Activated CD4-positive, alpha-beta T cell treated with anti-CD3 and anti-CD28 coated beads for 24 hours (primary cell): ENCODE measurements at regions not wholly inside any gene's neighbourhood (a gene's known extent, or its start where the extent isn't known, plus 50 kb on each side); places are given as distances from the start of the nearest gene placed in this dataset.

Experiments
- DNase-seq, 2 donors: peaks; one replicate each; pipeline ENCODE4 v3.0.0-alpha.2; 2020; ENCODE audit warnings: low read depth in 2 of 2

- no peak for DNase-seq
These were observed 151.3 kb downstream of the GAS1 start for GRCh38 chr9:86795823-86796553.

GRCh38 chr9:86795047-86795442 is 152.3 kb downstream of the GAS1 start:
- no peak for DNase-seq

GRCh38 chr9:86794391-86795046 is 152.8 kb downstream of the GAS1 start:
- DNase-seq = no peak

- no peak for DNase-seq
These were observed 155.2 kb downstream of the GAS1 start for GRCh38 chr9:86792136-86792535.

GRCh38 chr9:86790805-86791204 is 156.5 kb downstream of the GAS1 start:
- no peak for DNase-seq

- DNase-seq = no peak
These were observed 158.8 kb downstream of the GAS1 start for GRCh38 chr9:86788456-86788855.

- DNase-seq = no peak
These were observed 163.4 kb downstream of the GAS1 start for GRCh38 chr9:86783884-86784283.

- DNase-seq = no peak
These were observed 164.5 kb downstream of the GAS1 start for GRCh38 chr9:86782831-86783230.

- no peak for DNase-seq
These were observed 168.5 kb downstream of the GAS1 start for GRCh38 chr9:86778761-86779160.

GRCh38 chr9:86775718-86776117 is 171.6 kb downstream of the GAS1 start:
- DNase-seq = no peak

GRCh38 chr9:86774116-86774515 is 173.2 kb downstream of the GAS1 start:
- no peak for DNase-seq

GRCh38 chr9:86773422-86773945 is 173.8 kb downstream of the GAS1 start:
- no peak for DNase-seq

- DNase-seq = no peak
These were observed 174.7 kb downstream of the GAS1 start for GRCh38 chr9:86772635-86772993.

- DNase-seq = no peak
These were observed 175.2 kb downstream of the GAS1 start for GRCh38 chr9:86771941-86772634.

GRCh38 chr9:86771420-86771819 is 175.9 kb downstream of the GAS1 start:
- no peak for DNase-seq

GRCh38 chr9:86768709-86769108 is 178.6 kb downstream of the GAS1 start:
- no peak for DNase-seq

- DNase-seq = no peak
These were observed 179.3 kb downstream of the GAS1 start for GRCh38 chr9:86768020-86768419.

GRCh38 chr9:86767373-86767772 is 179.9 kb downstream of the GAS1 start:
- no peak for DNase-seq

- no peak for DNase-seq
These were observed 180.4 kb downstream of the GAS1 start for GRCh38 chr9:86766912-86767311.

GRCh38 chr9:86766511-86766910 is 180.8 kb downstream of the GAS1 start:
- DNase-seq = no peak

- no peak for DNase-seq
These were observed 181.4 kb downstream of the GAS1 start for GRCh38 chr9:86765746-86766430.

- no peak for DNase-seq
These were observed 182.5 kb downstream of the GAS1 start for GRCh38 chr9:86764671-86765343.
